WTC11 (cell line): ENCODE measurements at regions not wholly inside any gene's neighbourhood (a gene's known extent, or its start where the extent isn't known, plus 50 kb on each side); places are given as distances from the start of the nearest gene placed in this dataset.

ENCODE experiments used
- ATAC-seq: fragments of 200-7000 bp; cut with Tn5 transposase; 2 replicates; pipeline ENCODE4 v1.10.0; 2021; ENCODE audit warnings: mild to moderate bottlenecking, moderate library complexity
- CTCF ChIA-PET: fragments of 300-600 bp; sonication (Branson Sonifier 250); formaldehyde crosslinking; loops from one replicate; lab custom pipeline; 2021; ENCODE audit warnings: antibody characterized with exemption; lab: Charles Lee
- POLR2A ChIA-PET: fragments of 350-600 bp; sonication (Branson Sonifier 250); formaldehyde crosslinking; loops from one replicate; lab custom pipeline; 2021; ENCODE audit warnings: antibody characterized with exemption; lab: Charles Lee
- DNase-seq: peaks from one replicate; pipeline ENCODE4 v3.0.0; 2021; ENCODE audit warnings: low spot score
- H3K27ac Mint-ChIP-seq: 2 replicates; pipeline ENCODE4 v1.8.0; 2021; ENCODE audit warnings: mixed read lengths
- H3K27me3 Mint-ChIP-seq: 2 replicates; pipeline ENCODE4 v1.8.0; 2021; ENCODE audit warnings: low read depth, mild to moderate bottlenecking, moderate library complexity, mixed read lengths
- H3K36me3 Mint-ChIP-seq: 2 replicates; pipeline ENCODE4 v1.8.0; 2021; ENCODE audit warnings: mixed read lengths
- H3K4me1 Mint-ChIP-seq: 2 replicates; pipeline ENCODE4 v1.8.0; 2022; ENCODE audit warnings: mixed read lengths
- H3K4me3 Mint-ChIP-seq: 2 replicates; pipeline ENCODE4 v1.8.0; 2021; ENCODE audit warnings: mild to moderate bottlenecking, moderate library complexity, mixed read lengths
- H3K9me3 Mint-ChIP-seq: 2 replicates; pipeline ENCODE4 v1.8.0; 2021; ENCODE audit warnings: mixed read lengths
- AR ChIP-seq: fragments of 250-450 bp; sonication (Bioruptor Pico); IDR thresholded peaks from 2 replicates; pipeline ENCODE4 v1.9.0; 2021; ENCODE audit warnings: mild to moderate bottlenecking
- ARID4B ChIP-seq: sonication (generic); formaldehyde crosslinking; IDR thresholded peaks from 2 replicates; pipeline ENCODE4 v1.8.0; 2023; ENCODE audit warnings: missing genetic modification reagents, mild to moderate bottlenecking, borderline replicate concordance
- ATF6 ChIP-seq: sonication (generic); formaldehyde crosslinking; IDR thresholded peaks from 2 replicates; pipeline ENCODE4 v1.8.1; 2023; ENCODE audit warnings: mild to moderate bottlenecking, missing genetic modification reagents
- GRHL2 ChIP-seq: fragments of 250-450 bp; sonication (Bioruptor Pico); IDR thresholded peaks from 2 replicates; pipeline ENCODE4 v1.8.0; 2022; ENCODE audit warnings: mild to moderate bottlenecking, moderate library complexity; ENCODE audit not compliant: insufficient replicate concordance, severe bottlenecking
- MXD4 ChIP-seq: fragments of 250-450 bp; sonication (Bioruptor Pico); IDR thresholded peaks from 2 replicates; pipeline ENCODE4 v1.8.0; 2021; ENCODE audit warnings: mild to moderate bottlenecking, moderate library complexity, borderline replicate concordance
- OVOL2 ChIP-seq: fragments of 250-450 bp; sonication (Bioruptor Pico); IDR thresholded peaks from 2 replicates; pipeline ENCODE4 v1.9.0; 2021; ENCODE audit warnings: mild to moderate bottlenecking, borderline replicate concordance
- PREB ChIP-seq: sonication (generic); formaldehyde crosslinking; IDR thresholded peaks from 2 replicates; pipeline ENCODE4 v1.8.1; 2022; ENCODE audit warnings: mild to moderate bottlenecking, missing genetic modification reagents, moderate library complexity, borderline replicate concordance
- PRRX2 ChIP-seq: fragments of 250-450 bp; sonication (Bioruptor Pico); IDR thresholded peaks from 2 replicates; pipeline ENCODE4 v1.8.0; 2021; ENCODE audit warnings: mild to moderate bottlenecking
- RELA ChIP-seq: sonication (generic); formaldehyde crosslinking; IDR thresholded peaks from 2 replicates; pipeline ENCODE4 v1.8.1; 2022; ENCODE audit warnings: missing genetic modification reagents, mild to moderate bottlenecking, borderline replicate concordance
- SMAD4 ChIP-seq: sonication (generic); formaldehyde crosslinking; IDR thresholded peaks from 2 replicates; pipeline ENCODE4 v1.8.0; 2022; ENCODE audit warnings: mild to moderate bottlenecking, missing genetic modification reagents
- ZMAT4 ChIP-seq: fragments of 250-450 bp; sonication (Bioruptor Pico); IDR thresholded peaks from 2 replicates; pipeline ENCODE4 v1.9.0; 2021; ENCODE audit warnings: mild to moderate bottlenecking
- ZNF281 ChIP-seq: sonication (generic); formaldehyde crosslinking; IDR thresholded peaks from 2 replicates; pipeline ENCODE4 v1.8.0; 2023; ENCODE audit warnings: mild to moderate bottlenecking, missing genetic modification reagents
- ZNF512 ChIP-seq: sonication (generic); formaldehyde crosslinking; IDR thresholded peaks from 2 replicates; pipeline ENCODE4 v1.8.1; 2022; ENCODE audit warnings: missing genetic modification reagents, borderline replicate concordance
- ZNF532 ChIP-seq: fragments of 250-450 bp; sonication (Bioruptor Pico); IDR thresholded peaks from 2 replicates; pipeline ENCODE4 v1.9.0; 2021; ENCODE audit warnings: mild to moderate bottlenecking, borderline replicate concordance

GRCh38 chr9:85156652-85157051 is 487.1 kb downstream of the NTRK2 start:
- H3K27me3 Mint-ChIP-seq, result no peaks in the 10 kb centered on the region
- CTCF ChIA-PET, result interaction anchor here (1.1 to 1.7 kb wide), 2 partner anchors 13 to 453 kb away, joined by 3 to 11 read pairs; no protein-coding TSS in a partner anchor
- H3K36me3 Mint-ChIP-seq, result no peaks in the 10 kb centered on the region
- H3K9me3 Mint-ChIP-seq, result no peaks in the 10 kb centered on the region
- ATAC-seq, result peak; percentile 81
- TF ChIP-seq SMAD4 (no peak), ZNF512 (CRISPR knock-in tag) (no peak), RELA (CRISPR knock-in tag) (no peak), ZMAT4 (CRISPR knock-in tag) (no peak), ATF6 (no peak), ZNF281 (CRISPR knock-in tag) (no peak), ARID4B (CRISPR knock-in tag) (no peak), PREB (CRISPR knock-in tag) (no peak), AR (CRISPR knock-in tag) (no peak), GRHL2 (CRISPR knock-in tag) (no peak), PRRX2 (CRISPR knock-in tag) (no peak), ZNF532 (CRISPR knock-in tag) (no peak), OVOL2 (no peak), MXD4 (CRISPR knock-in tag) (no peak)
- TF ChIP-seq, all 79 proteins: peak for 0
- no peak overlapping the region for H3K27ac Mint-ChIP-seq
- peaks cover 19% of the 10 kb centered on the region for H3K4me1 Mint-ChIP-seq
- H3K4me3 Mint-ChIP-seq, result no peak overlapping the region
- no peak for DNase-seq
- POLR2A ChIA-PET, result no interaction called here
